ENCODE measurements at regions not wholly inside any gene's neighbourhood (a gene's known extent, or its start where the extent isn't known, plus 50 kb on each side); places are given as distances from the start of the nearest gene placed in this dataset.

GRCh38 chr13:90974249-90974975 is 373.1 kb upstream of the MIR17HG start:
- no peak for TF ChIP-seq POLR2A (IDR thresholded peaks at IDR 0.05)
- TF ChIP-seq CTCF (IDR thresholded peaks at IDR 0.05), result no peak
- TF ChIP-seq POLR2AphosphoS5 (IDR thresholded peaks at IDR 0.05), result no peak
